ENCODE measurements at regions not wholly inside any gene's neighbourhood (a gene's known extent, or its start where the extent isn't known, plus 50 kb on each side); places are given as distances from the start of the nearest gene placed in this dataset.

- DNase-seq (ENCODE audit: extremely low spot score, unreplicated experiment) = no peak
- Mint-ChIP-seq H3K9me3 (ENCODE audit: unreplicated experiment) (no peaks in the 10 kb centered on the region), H3K27ac (ENCODE audit: unreplicated experiment) (no peak overlapping the region), H3K4me1 (ENCODE audit: unreplicated experiment) (no peaks in the 10 kb centered on the region), H3K4me3 (ENCODE audit: unreplicated experiment) (no peak overlapping the region), H3K27me3 (ENCODE audit: unreplicated experiment) (peaks cover 29% of the 10 kb centered on the region), H3K36me3 (ENCODE audit: unreplicated experiment) (no peaks in the 10 kb centered on the region)
- no peak for TF ChIP-seq CTCF (IDR thresholded peaks at IDR 0.05)
Observed at GRCh38 chr12:13489246-13489645, 292.7 kb downstream of the EMP1 start.

- no peak overlapping the region for H3K27ac Mint-ChIP-seq (ENCODE audit: unreplicated experiment)
- no peak for TF ChIP-seq CTCF (IDR thresholded peaks at IDR 0.05)
- H3K4me3 Mint-ChIP-seq (ENCODE audit: unreplicated experiment) = no peak overlapping the region
- DNase-seq (ENCODE audit: extremely low spot score, unreplicated experiment) = no peak
- no peaks in the 10 kb centered on the region for H3K4me1 Mint-ChIP-seq (ENCODE audit: unreplicated experiment)
- H3K27me3 Mint-ChIP-seq (ENCODE audit: unreplicated experiment) = peaks cover 23% of the 10 kb centered on the region
- H3K36me3 Mint-ChIP-seq (ENCODE audit: unreplicated experiment) = no peaks in the 10 kb centered on the region
- H3K9me3 Mint-ChIP-seq (ENCODE audit: unreplicated experiment) = no peaks in the 10 kb centered on the region
Observed at GRCh38 chr12:13487326-13487725, 290.8 kb downstream of the EMP1 start.

DNA sequence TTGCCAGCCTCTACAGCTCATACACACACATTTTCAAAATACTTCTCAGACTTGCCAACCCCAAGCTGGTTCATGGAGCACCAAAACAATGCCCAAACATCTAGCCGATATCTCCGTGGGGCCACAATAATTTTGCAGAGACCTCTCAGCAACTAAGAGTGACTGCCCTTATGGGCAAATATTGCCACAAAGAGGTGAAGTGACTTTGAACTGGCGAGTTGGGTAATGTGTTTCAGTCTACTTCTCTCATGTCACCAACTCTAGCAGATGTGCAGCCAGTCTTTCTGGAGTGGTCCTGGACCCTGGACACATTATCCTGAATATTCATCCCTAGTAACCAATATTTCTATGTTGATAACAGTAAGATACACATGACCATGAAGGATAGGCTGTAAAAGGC, 290.3 kb downstream of the EMP1 start:
- no peak overlapping the region for H3K27ac Mint-ChIP-seq (ENCODE audit: unreplicated experiment)
- H3K9me3 Mint-ChIP-seq (ENCODE audit: unreplicated experiment) = no peaks in the 10 kb centered on the region
- TF ChIP-seq CTCF (IDR thresholded peaks at IDR 0.05) = no peak
- H3K36me3 Mint-ChIP-seq (ENCODE audit: unreplicated experiment) = no peaks in the 10 kb centered on the region
- H3K27me3 Mint-ChIP-seq (ENCODE audit: unreplicated experiment) = peaks cover 21% of the 10 kb centered on the region
- DNase-seq (ENCODE audit: extremely low spot score, unreplicated experiment) = no peak
- H3K4me3 Mint-ChIP-seq (ENCODE audit: unreplicated experiment) = no peak overlapping the region
- no peaks in the 10 kb centered on the region for H3K4me1 Mint-ChIP-seq (ENCODE audit: unreplicated experiment)

DNA sequence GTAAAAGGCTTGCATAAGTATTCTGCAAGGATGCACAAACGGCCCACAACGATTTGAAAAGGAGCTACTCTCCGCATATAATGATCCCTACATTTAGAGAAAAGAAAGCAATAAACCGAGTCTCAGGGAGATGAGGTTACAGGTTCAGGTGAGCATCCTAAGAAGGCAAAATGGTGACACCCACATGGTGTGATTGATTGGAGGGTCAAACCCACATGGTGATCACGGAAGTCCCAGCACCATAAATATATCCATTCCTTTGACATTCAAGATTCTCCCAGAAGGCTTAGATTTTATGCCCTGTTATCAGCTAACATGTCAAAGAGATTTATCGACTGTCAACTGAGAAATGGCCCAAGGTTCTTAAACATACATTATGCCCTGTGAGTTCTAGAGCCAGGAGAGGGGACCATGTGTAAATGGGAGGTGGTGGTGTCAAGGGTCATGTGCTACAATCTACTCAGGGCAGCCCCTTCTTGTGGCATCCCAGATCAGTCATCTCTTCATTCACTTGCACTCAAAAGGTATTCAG, 282.2 kb downstream of the EMP1 start:
- Mint-ChIP-seq H3K4me3 (ENCODE audit: unreplicated experiment) (no peak overlapping the region), H3K9me3 (ENCODE audit: unreplicated experiment) (no peaks in the 10 kb centered on the region), H3K36me3 (ENCODE audit: unreplicated experiment) (no peaks in the 10 kb centered on the region), H3K4me1 (ENCODE audit: unreplicated experiment) (no peaks in the 10 kb centered on the region), H3K27ac (ENCODE audit: unreplicated experiment) (no peak overlapping the region), H3K27me3 (ENCODE audit: unreplicated experiment) (peaks cover 7% of the 10 kb centered on the region)
- TF ChIP-seq CTCF (IDR thresholded peaks at IDR 0.05) = no peak
- no peak for DNase-seq (ENCODE audit: extremely low spot score, unreplicated experiment)

GRCh38 chr12:13474381-13474780, 277.9 kb downstream of the EMP1 start:
- TF ChIP-seq CTCF (IDR thresholded peaks at IDR 0.05) = no peak
- no peaks in the 10 kb centered on the region for H3K36me3 Mint-ChIP-seq (ENCODE audit: unreplicated experiment)
- H3K4me1 Mint-ChIP-seq (ENCODE audit: unreplicated experiment) = no peaks in the 10 kb centered on the region
- no peaks in the 10 kb centered on the region for H3K9me3 Mint-ChIP-seq (ENCODE audit: unreplicated experiment)
- H3K27me3 Mint-ChIP-seq (ENCODE audit: unreplicated experiment) = peaks cover 19% of the 10 kb centered on the region
- H3K4me3 Mint-ChIP-seq (ENCODE audit: unreplicated experiment) = no peak overlapping the region
- DNase-seq (ENCODE audit: extremely low spot score, unreplicated experiment) = no peak
- no peak overlapping the region for H3K27ac Mint-ChIP-seq (ENCODE audit: unreplicated experiment)

All from osteocyte (in vitro differentiated cells).